Esophagus (tissue), 2 donors: ENCODE measurements at regions not wholly inside any gene's neighbourhood (a gene's known extent, or its start where the extent isn't known, plus 50 kb on each side); places are given as distances from the start of the nearest gene placed in this dataset.
"Not testable (repeated sequence)": the region's sequence is repeated elsewhere in the genome, so short reads cannot be mapped to it uniquely, and the experiment has no call there.

ENCODE experiments used
- H3K27ac ChIP-seq, 2 donors: one replicate each; pipeline ENCODE4 v1.5.1; 2013; ENCODE audit warnings: low read depth in 2 of 2, mild to moderate bottlenecking in 2 of 2, inconsistent platforms in 1 of 2, low read length in 1 of 2, moderate library complexity in 1 of 2
- H3K27me3 ChIP-seq, 2 donors: one replicate each; pipeline ENCODE4 v1.6.1; 2013; ENCODE audit warnings: low read length in 2 of 2, control low read depth in 1 of 2, mild to moderate bottlenecking in 1 of 2; ENCODE audit not compliant: insufficient read depth in 2 of 2, control insufficient read depth in 1 of 2
- H3K36me3 ChIP-seq, 2 donors: one replicate each; pipeline ENCODE4 v1.6.1; 2013; ENCODE audit warnings: low read length in 1 of 2; ENCODE audit not compliant: control insufficient read depth in 2 of 2, insufficient read depth in 2 of 2
- H3K4me1 ChIP-seq, 2 donors: one replicate each; pipeline ENCODE4 v1.6.1; 2013; ENCODE audit warnings: low read length in 1 of 2; ENCODE audit not compliant: control insufficient read depth in 2 of 2, insufficient read depth in 2 of 2
- H3K4me3 ChIP-seq, 2 donors: one replicate each; pipeline ENCODE4 v1.5.1; 2013; ENCODE audit warnings: low read length in 2 of 2, mild to moderate bottlenecking in 2 of 2, low read depth in 1 of 2, moderate library complexity in 1 of 2
- H3K9me3 ChIP-seq, 2 donors: one replicate each; pipeline ENCODE4 v1.6.1; 2013; ENCODE audit warnings: mild to moderate bottlenecking in 2 of 2, low read depth in 1 of 2, low read length in 1 of 2, moderate library complexity in 1 of 2; ENCODE audit not compliant: control insufficient read depth in 2 of 2, insufficient read depth in 1 of 2
- WGBS, 2 donors: extraction: QIAGEN DNeasy Blood & Tissue Kit; methylation state at CpG; one replicate each; pipeline ENCODE4 v1.1.7; 2013; 5-methylcytosine and 5-hydroxymethylcytosine counted together
- donor health status: healthy with polysubstance abuse.
- donor health status: Bipolar disorder and iron deficiency.

GRCh38 chr5:87049012-87049411 lies 218.7 kb upstream of the RASA1 start:
- not testable (repeated sequence) for H3K36me3 ChIP-seq, H3K4me3 ChIP-seq, H3K9me3 ChIP-seq, H3K4me1 ChIP-seq, H3K27ac ChIP-seq, H3K27me3 ChIP-seq
- WGBS, 2 donors = 88 to 90% methylated on average over 6 of the region's 6 CpGs

- H3K4me1 ChIP-seq = no peaks in the 10 kb centered on the region
- no peaks in the 10 kb centered on the region for H3K27me3 ChIP-seq
- WGBS, 2 donors = 80 to 84% methylated on average over 3 of the region's 3 CpGs
- no peak overlapping the region for H3K27ac ChIP-seq
- no peak overlapping the region for H3K4me3 ChIP-seq
- H3K36me3 ChIP-seq = no peaks in the 10 kb centered on the region
- no peaks in the 10 kb centered on the region for H3K9me3 ChIP-seq
Measured at GRCh38 chr5:87051502-87052113, 216.1 kb upstream of the RASA1 start.

GRCh38 chr5:87053146-87053545 lies 214.5 kb upstream of the RASA1 start:
- H3K4me3 ChIP-seq = no peak overlapping the region
- no peaks in the 10 kb centered on the region for H3K27me3 ChIP-seq
- H3K36me3 ChIP-seq = no peaks in the 10 kb centered on the region
- H3K9me3 ChIP-seq = no peaks in the 10 kb centered on the region
- no peak overlapping the region for H3K27ac ChIP-seq
- 66 to 76% methylated on average over 2 of the region's 2 CpGs for WGBS, 2 donors
- no peaks in the 10 kb centered on the region for H3K4me1 ChIP-seq

GRCh38 chr5:87054821-87055220 lies 212.9 kb upstream of the RASA1 start:
- no peaks in the 10 kb centered on the region for H3K36me3 ChIP-seq
- H3K27me3 ChIP-seq = no peaks in the 10 kb centered on the region
- no peak overlapping the region for H3K4me3 ChIP-seq
- H3K27ac ChIP-seq = no peak overlapping the region
- H3K4me1 ChIP-seq = no peaks in the 10 kb centered on the region
- H3K9me3 ChIP-seq = no peaks in the 10 kb centered on the region

- Histone ChIP-seq H3K36me3 (no peaks in the 10 kb centered on the region), H3K27ac (no peak overlapping the region)
- WGBS, 2 donors = 81 to 94% methylated on average over 1 of the region's 1 CpG
Measured at GRCh38 chr5:87061046-87061445, 206.6 kb upstream of the RASA1 start.

GRCh38 chr5:87069311-87069710 lies 198.4 kb upstream of the RASA1 start:
- 76 to 81% methylated on average over 2 of the region's 2 CpGs for WGBS, 2 donors
- H3K27ac ChIP-seq = no peak overlapping the region

More at GRCh38 chr5:87061046-87061445, 206.6 kb upstream of the RASA1 start:
- H3K9me3 ChIP-seq = no peaks in the 10 kb centered on the region
- no peaks in the 10 kb centered on the region for H3K4me1 ChIP-seq
- H3K27me3 ChIP-seq = no peaks in the 10 kb centered on the region
- no peak overlapping the region for H3K4me3 ChIP-seq

GRCh38 chr5:87069974-87070608 lies 197.6 kb upstream of the RASA1 start:
- no peaks in the 10 kb centered on the region for H3K27me3 ChIP-seq
- H3K4me3 ChIP-seq = no peak overlapping the region

More at GRCh38 chr5:87069311-87069710, 198.4 kb upstream of the RASA1 start:
- no peaks in the 10 kb centered on the region for H3K4me1 ChIP-seq
- H3K4me3 ChIP-seq = no peak overlapping the region
- H3K36me3 ChIP-seq = no peaks in the 10 kb centered on the region
- H3K9me3 ChIP-seq = no peaks in the 10 kb centered on the region
- no peaks in the 10 kb centered on the region for H3K27me3 ChIP-seq

GRCh38 chr5:87074072-87074471 lies 193.6 kb upstream of the RASA1 start:
- Histone ChIP-seq H3K9me3 (no peaks in the 10 kb centered on the region), H3K27ac (no peak overlapping the region), H3K4me1 (no peaks in the 10 kb centered on the region), H3K4me3 (no peak overlapping the region), H3K36me3 (no peaks in the 10 kb centered on the region), H3K27me3 (no peaks in the 10 kb centered on the region)
- WGBS, 2 donors = 91 to 95% methylated on average over 2 of the region's 2 CpGs

More at GRCh38 chr5:87069974-87070608, 197.6 kb upstream of the RASA1 start:
- no peak overlapping the region for H3K27ac ChIP-seq
- 38 to 43% methylated on average over 3 of the region's 3 CpGs for WGBS, 2 donors
- H3K9me3 ChIP-seq = no peaks in the 10 kb centered on the region
- H3K4me1 ChIP-seq = no peaks in the 10 kb centered on the region
- no peaks in the 10 kb centered on the region for H3K36me3 ChIP-seq

- no peaks in the 10 kb centered on the region for H3K36me3 ChIP-seq
- H3K27ac ChIP-seq = no peak overlapping the region
- H3K9me3 ChIP-seq = no peaks in the 10 kb centered on the region
- H3K27me3 ChIP-seq = no peaks in the 10 kb centered on the region
- no peak overlapping the region for H3K4me3 ChIP-seq
- no peaks in the 10 kb centered on the region for H3K4me1 ChIP-seq
- WGBS, 2 donors = 32 to 43% methylated on average over 2 of the region's 2 CpGs
Measured at GRCh38 chr5:87074934-87075541, 192.6 kb upstream of the RASA1 start.

GRCh38 chr5:87076411-87076810 lies 191.3 kb upstream of the RASA1 start:
- Histone ChIP-seq H3K27ac (no peak overlapping the region), H3K4me1 (no peaks in the 10 kb centered on the region), H3K36me3 (no peaks in the 10 kb centered on the region), H3K4me3 (no peak overlapping the region), H3K9me3 (no peaks in the 10 kb centered on the region), H3K27me3 (no peaks in the 10 kb centered on the region)
- 93 to 96% methylated on average over 4 of the region's 4 CpGs for WGBS, 2 donors
